Breast epithelium (tissue), 4 donors: ENCODE measurements at regions not wholly inside any gene's neighbourhood (a gene's known extent, or its start where the extent isn't known, plus 50 kb on each side); places are given as distances from the start of the nearest gene placed in this dataset.

Experiments
- DNase-seq, 2 donors: peaks; one replicate each; pipeline ENCODE4 v3.0.0-alpha.2; 2019; ENCODE audit warnings: low spot score in 2 of 2
- H3K27ac ChIP-seq, 2 donors: fragments of 200-600 bp; sonication (generic) in 1 of 2; one replicate each; pipeline ENCODE4 v1.5.1; 2016 to 2019; ENCODE audit warnings: mild to moderate bottlenecking in 1 of 2
- H3K27me3 ChIP-seq, 2 donors: fragments of 200-600 bp; sonication (generic) in 1 of 2; one replicate each; pipeline versions ENCODE4 v1.5.1 to v1.6.0; 2017 to 2019; ENCODE audit warnings: control low read depth in 1 of 2, mild to moderate bottlenecking in 1 of 2
- H3K36me3 ChIP-seq: fragments of 200-600 bp; one replicate; pipeline ENCODE4 v1.5.1; 2019
- H3K4me1 ChIP-seq, 2 donors: fragments of 200-600 bp; sonication (generic); one replicate each; pipeline ENCODE4 v1.5.1; 2016 to 2019; ENCODE audit warnings: control low read depth in 1 of 2
- H3K4me3 ChIP-seq, 3 donors: fragments of 200-600 bp; sonication (generic); 1 replicate in 2 of 3; 2 replicates in 1 of 3; pipeline ENCODE4 v1.5.1; 2016 to 2019; ENCODE audit warnings: mild to moderate bottlenecking in 3 of 3, moderate library complexity in 2 of 3
- H3K9me3 ChIP-seq, 2 donors: fragments of 200-600 bp; sonication (generic) in 1 of 2; one replicate each; pipeline ENCODE4 v1.5.1; 2016 to 2019; ENCODE audit warnings: control low read depth in 1 of 2
- CTCF ChIP-seq, 3 donors: fragments of 450-650 bp; IDR thresholded peaks; one replicate each; pipeline ENCODE4 v1.5.1; 2016 to 2017; ENCODE audit warnings: antibody characterized with exemption in 3 of 3, mild to moderate bottlenecking in 3 of 3, moderate library complexity in 3 of 3
- POLR2A ChIP-seq: fragments of 450-650 bp; IDR thresholded peaks from one replicate; pipeline ENCODE4 v1.6.1; 2016; ENCODE audit warnings: antibody characterized with exemption, mild to moderate bottlenecking, moderate library complexity
- POLR2AphosphoS5 ChIP-seq, 3 donors: sonication (generic); formaldehyde crosslinking; IDR thresholded peaks; one replicate each; pipeline ENCODE4 v1.6.1; 2017; ENCODE audit warnings: antibody characterized with exemption in 3 of 3
- intact Hi-C: fragments of 100-400 bp; cut with DNase I; formaldehyde crosslinking; loops from one replicate; pipeline ENCODE4 v1.15.1; 2023; ENCODE audit warnings: low total_unique reads

GRCh38 chr2:19536136-19536535 is 177.7 kb upstream of the OSR1 start:
- DNase-seq, result no peak
- H3K27ac ChIP-seq, result no peak overlapping the region
- H3K9me3 ChIP-seq, result no peaks in the 10 kb centered on the region
- H3K4me3 ChIP-seq, result no peak overlapping the region
- H3K27me3 ChIP-seq, result no peaks in the 10 kb centered on the region
- intact Hi-C loops, result no loop called here
- no peaks in the 10 kb centered on the region for H3K4me1 ChIP-seq
- no peak for TF ChIP-seq CTCF (IDR thresholded peaks at IDR 0.05)
- no peak for TF ChIP-seq POLR2AphosphoS5 (IDR thresholded peaks at IDR 0.05)
- no peak for TF ChIP-seq POLR2A
- H3K36me3 ChIP-seq, result no peaks in the 10 kb centered on the region

- no peak overlapping the region for H3K27ac ChIP-seq
Observed at GRCh38 chr2:19532547-19533196, 174.2 kb upstream of the OSR1 start.

GRCh38 chr2:19529677-19530076 is 171.3 kb upstream of the OSR1 start:
- intact Hi-C loops, result no loop called here

More at GRCh38 chr2:19532547-19533196, 174.2 kb upstream of the OSR1 start:
- TF ChIP-seq CTCF (IDR thresholded peaks at IDR 0.05), result no peak
- no peak for TF ChIP-seq POLR2A
- no peak for TF ChIP-seq POLR2AphosphoS5 (IDR thresholded peaks at IDR 0.05)
- Histone ChIP-seq H3K4me3 (no peak overlapping the region), H3K36me3 (no peaks in the 10 kb centered on the region), H3K4me1 (no peaks in the 10 kb centered on the region), H3K27me3 (no peaks in the 10 kb centered on the region), H3K9me3 (no peaks in the 10 kb centered on the region)
- DNase-seq, result no peak
- intact Hi-C loops, result no loop called here

GRCh38 chr2:19527771-19528170 is 169.3 kb upstream of the OSR1 start:
- no peak overlapping the region for H3K4me3 ChIP-seq
- H3K27ac ChIP-seq, result no peak overlapping the region
- no peaks in the 10 kb centered on the region for H3K9me3 ChIP-seq
- H3K4me1 ChIP-seq, result no peaks in the 10 kb centered on the region
- TF ChIP-seq POLR2A (no peak), POLR2AphosphoS5 (IDR thresholded peaks at IDR 0.05) (no peak), CTCF (IDR thresholded peaks at IDR 0.05) (no peak)
- intact Hi-C loops, result no loop called here
- H3K36me3 ChIP-seq, result no peaks in the 10 kb centered on the region
- H3K27me3 ChIP-seq, result no peaks in the 10 kb centered on the region
- no peak for DNase-seq

More at GRCh38 chr2:19529677-19530076, 171.3 kb upstream of the OSR1 start:
- H3K4me3 ChIP-seq, result no peak overlapping the region
- H3K4me1 ChIP-seq, result no peaks in the 10 kb centered on the region
- H3K27ac ChIP-seq, result no peak overlapping the region
- no peaks in the 10 kb centered on the region for H3K36me3 ChIP-seq
- H3K27me3 ChIP-seq, result no peaks in the 10 kb centered on the region
- no peaks in the 10 kb centered on the region for H3K9me3 ChIP-seq
- no peak for DNase-seq
- no peak for TF ChIP-seq POLR2AphosphoS5 (IDR thresholded peaks at IDR 0.05)
- no peak for TF ChIP-seq POLR2A
- TF ChIP-seq CTCF (IDR thresholded peaks at IDR 0.05), result no peak

GRCh38 chr2:19525313-19525712 is 166.9 kb upstream of the OSR1 start:
- Histone ChIP-seq H3K36me3 (no peaks in the 10 kb centered on the region), H3K9me3 (no peaks in the 10 kb centered on the region), H3K27ac (no peak overlapping the region), H3K4me1 (no peaks in the 10 kb centered on the region), H3K27me3 (no peaks in the 10 kb centered on the region), H3K4me3 (no peak overlapping the region)
- DNase-seq, result no peak
- intact Hi-C loops, result no loop called here
- TF ChIP-seq CTCF (IDR thresholded peaks at IDR 0.05) (no peak), POLR2AphosphoS5 (IDR thresholded peaks at IDR 0.05) (no peak), POLR2A (no peak)
